OCI-LY7 (cell line): ENCODE measurements at regions not wholly inside any gene's neighbourhood (a gene's known extent, or its start where the extent isn't known, plus 50 kb on each side); places are given as distances from the start of the nearest gene placed in this dataset.

Experiments used
- EZH2phosphoT487 ChIP-seq: fragments of 200-600 bp; sonication (generic); IDR thresholded peaks from 2 replicates; pipeline ENCODE4 v1.6.1; 2018; ENCODE audit warnings: low read depth, borderline replicate concordance, mild to moderate bottlenecking, mixed run types, antibody characterized with exemption, low read length, moderate library complexity, mixed read lengths
- TF ChIP-seq, protein P1 (sequence below): fragments of 200-600 bp; sonication (generic); conservative IDR thresholded peaks from 2 replicates; pipeline ENCODE4 v1.5.1; 2014; ENCODE audit warnings: mild to moderate bottlenecking, antibody characterized with exemption, low read length, moderate library complexity, mixed read lengths

- TF ChIP-seq, protein P1, sequence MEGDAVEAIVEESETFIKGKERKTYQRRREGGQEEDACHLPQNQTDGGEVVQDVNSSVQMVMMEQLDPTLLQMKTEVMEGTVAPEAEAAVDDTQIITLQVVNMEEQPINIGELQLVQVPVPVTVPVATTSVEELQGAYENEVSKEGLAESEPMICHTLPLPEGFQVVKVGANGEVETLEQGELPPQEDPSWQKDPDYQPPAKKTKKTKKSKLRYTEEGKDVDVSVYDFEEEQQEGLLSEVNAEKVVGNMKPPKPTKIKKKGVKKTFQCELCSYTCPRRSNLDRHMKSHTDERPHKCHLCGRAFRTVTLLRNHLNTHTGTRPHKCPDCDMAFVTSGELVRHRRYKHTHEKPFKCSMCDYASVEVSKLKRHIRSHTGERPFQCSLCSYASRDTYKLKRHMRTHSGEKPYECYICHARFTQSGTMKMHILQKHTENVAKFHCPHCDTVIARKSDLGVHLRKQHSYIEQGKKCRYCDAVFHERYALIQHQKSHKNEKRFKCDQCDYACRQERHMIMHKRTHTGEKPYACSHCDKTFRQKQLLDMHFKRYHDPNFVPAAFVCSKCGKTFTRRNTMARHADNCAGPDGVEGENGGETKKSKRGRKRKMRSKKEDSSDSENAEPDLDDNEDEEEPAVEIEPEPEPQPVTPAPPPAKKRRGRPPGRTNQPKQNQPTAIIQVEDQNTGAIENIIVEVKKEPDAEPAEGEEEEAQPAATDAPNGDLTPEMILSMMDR = no peak
- TF ChIP-seq EZH2phosphoT487 = no peak
These were observed 77.8 kb upstream of the PRDX4 start for GRCh38 chrX:23589496-23589895.
